IPS-18a (cell line): ENCODE measurements at regions not wholly inside any gene's neighbourhood (a gene's known extent, or its start where the extent isn't known, plus 50 kb on each side); places are given as distances from the start of the nearest gene placed in this dataset.

Source experiments
- H3K27ac ChIP-seq: one replicate; pipeline ENCODE4 v1.5.1; 2013; ENCODE audit warnings: low read length
- H3K27me3 ChIP-seq: one replicate; pipeline ENCODE4 v1.6.1; 2013; ENCODE audit warnings: mild to moderate bottlenecking, low read length; ENCODE audit not compliant: control insufficient read depth, insufficient read depth
- H3K36me3 ChIP-seq: one replicate; pipeline ENCODE4 v1.6.1; 2013; ENCODE audit warnings: low read depth, low read length; ENCODE audit not compliant: control insufficient read depth
- H3K4me1 ChIP-seq: one replicate; pipeline ENCODE4 v1.6.1; 2013; ENCODE audit warnings: low read depth, low read length; ENCODE audit not compliant: control insufficient read depth
- H3K4me3 ChIP-seq: one replicate; pipeline ENCODE4 v1.5.1; 2013; ENCODE audit warnings: low read length
- H3K9ac ChIP-seq: one replicate; pipeline ENCODE4 v1.6.1; 2013; ENCODE audit warnings: mild to moderate bottlenecking, low read length, moderate library complexity
- H3K9me3 ChIP-seq: one replicate; pipeline ENCODE4 v1.6.1; 2013; ENCODE audit warnings: low read depth, low read length; ENCODE audit not compliant: control insufficient read depth

GRCh38 chr6:163996491-163996890 is 582.0 kb downstream of the QKI start:
- H3K4me3 ChIP-seq = no peak overlapping the region
- no peaks in the 10 kb centered on the region for H3K36me3 ChIP-seq
- no peak overlapping the region for H3K27ac ChIP-seq
- no peaks in the 10 kb centered on the region for H3K9me3 ChIP-seq
- no peak overlapping the region for H3K9ac ChIP-seq
- H3K4me1 ChIP-seq = no peaks in the 10 kb centered on the region
- no peaks in the 10 kb centered on the region for H3K27me3 ChIP-seq

- no peak overlapping the region for H3K4me3 ChIP-seq
Observed at GRCh38 chr6:163994566-163994965, 580.0 kb downstream of the QKI start.

GRCh38 chr6:163992701-163993100 is 578.2 kb downstream of the QKI start:
- no peaks in the 10 kb centered on the region for H3K27me3 ChIP-seq
- H3K9me3 ChIP-seq = no peaks in the 10 kb centered on the region
- no peak overlapping the region for H3K4me3 ChIP-seq
- no peak overlapping the region for H3K27ac ChIP-seq
- no peak overlapping the region for H3K9ac ChIP-seq
- no peaks in the 10 kb centered on the region for H3K4me1 ChIP-seq
- no peaks in the 10 kb centered on the region for H3K36me3 ChIP-seq

More at GRCh38 chr6:163994566-163994965, 580.0 kb downstream of the QKI start:
- H3K27me3 ChIP-seq = no peaks in the 10 kb centered on the region
- H3K9ac ChIP-seq = no peak overlapping the region
- H3K27ac ChIP-seq = no peak overlapping the region
- no peaks in the 10 kb centered on the region for H3K4me1 ChIP-seq
- H3K36me3 ChIP-seq = no peaks in the 10 kb centered on the region
- no peaks in the 10 kb centered on the region for H3K9me3 ChIP-seq

GRCh38 chr6:163992056-163992455 is 577.5 kb downstream of the QKI start:
- Histone ChIP-seq H3K27me3 (no peaks in the 10 kb centered on the region), H3K36me3 (no peaks in the 10 kb centered on the region), H3K27ac (no peak overlapping the region), H3K9me3 (no peaks in the 10 kb centered on the region), H3K9ac (no peak overlapping the region), H3K4me3 (no peak overlapping the region), H3K4me1 (no peaks in the 10 kb centered on the region)

GRCh38 chr6:163991321-163991720 is 576.8 kb downstream of the QKI start:
- no peaks in the 10 kb centered on the region for H3K36me3 ChIP-seq
- H3K27me3 ChIP-seq = no peaks in the 10 kb centered on the region
- no peak overlapping the region for H3K4me3 ChIP-seq
- no peak overlapping the region for H3K27ac ChIP-seq
- no peaks in the 10 kb centered on the region for H3K4me1 ChIP-seq
- no peak overlapping the region for H3K9ac ChIP-seq
- no peaks in the 10 kb centered on the region for H3K9me3 ChIP-seq

- H3K4me3 ChIP-seq = no peak overlapping the region
- H3K4me1 ChIP-seq = no peaks in the 10 kb centered on the region
- H3K9me3 ChIP-seq = no peaks in the 10 kb centered on the region
- no peaks in the 10 kb centered on the region for H3K27me3 ChIP-seq
- no peak overlapping the region for H3K27ac ChIP-seq
- H3K9ac ChIP-seq = no peak overlapping the region
- H3K36me3 ChIP-seq = no peaks in the 10 kb centered on the region
Observed at GRCh38 chr6:163986313-163986712, 571.8 kb downstream of the QKI start.

GRCh38 chr6:163985710-163986109 is 571.2 kb downstream of the QKI start:
- no peaks in the 10 kb centered on the region for H3K9me3 ChIP-seq
- no peaks in the 10 kb centered on the region for H3K36me3 ChIP-seq
- no peaks in the 10 kb centered on the region for H3K27me3 ChIP-seq
- no peak overlapping the region for H3K4me3 ChIP-seq
- no peak overlapping the region for H3K9ac ChIP-seq
- no peaks in the 10 kb centered on the region for H3K4me1 ChIP-seq
- no peak overlapping the region for H3K27ac ChIP-seq

- Histone ChIP-seq H3K36me3 (no peaks in the 10 kb centered on the region), H3K4me3 (no peak overlapping the region), H3K9me3 (no peaks in the 10 kb centered on the region), H3K27me3 (no peaks in the 10 kb centered on the region), H3K27ac (no peak overlapping the region), H3K4me1 (no peaks in the 10 kb centered on the region), H3K9ac (no peak overlapping the region)
Observed at GRCh38 chr6:163985040-163985439, 570.5 kb downstream of the QKI start.

GRCh38 chr6:163984124-163984936 is 569.8 kb downstream of the QKI start:
- H3K36me3 ChIP-seq = no peaks in the 10 kb centered on the region
- no peaks in the 10 kb centered on the region for H3K4me1 ChIP-seq
- no peak overlapping the region for H3K9ac ChIP-seq
- no peak overlapping the region for H3K27ac ChIP-seq
- H3K27me3 ChIP-seq = no peaks in the 10 kb centered on the region
- no peaks in the 10 kb centered on the region for H3K9me3 ChIP-seq
- no peak overlapping the region for H3K4me3 ChIP-seq

GRCh38 chr6:163983679-163984078 is 569.2 kb downstream of the QKI start:
- no peaks in the 10 kb centered on the region for H3K36me3 ChIP-seq
- no peaks in the 10 kb centered on the region for H3K9me3 ChIP-seq
- no peak overlapping the region for H3K27ac ChIP-seq
- no peaks in the 10 kb centered on the region for H3K27me3 ChIP-seq
- H3K9ac ChIP-seq = no peak overlapping the region
- H3K4me3 ChIP-seq = no peak overlapping the region
- no peaks in the 10 kb centered on the region for H3K4me1 ChIP-seq

- Histone ChIP-seq H3K36me3 (no peaks in the 10 kb centered on the region), H3K27me3 (no peaks in the 10 kb centered on the region), H3K9me3 (no peaks in the 10 kb centered on the region), H3K4me3 (no peak overlapping the region), H3K9ac (no peak overlapping the region), H3K4me1 (no peaks in the 10 kb centered on the region), H3K27ac (no peak overlapping the region)
Observed at GRCh38 chr6:163974322-163974721, 559.8 kb downstream of the QKI start.
